ENCODE measurements at regions not wholly inside any gene's neighbourhood (a gene's known extent, or its start where the extent isn't known, plus 50 kb on each side); places are given as distances from the start of the nearest gene placed in this dataset.

GRCh38 chr1:82091729-82092128, 291.0 kb downstream of the ADGRL2 start:
- no peak for TF ChIP-seq POLR2A (IDR thresholded peaks at IDR 0.05; ENCODE audit: low read depth, low read length)
- no peak for TF ChIP-seq TAF1 (IDR thresholded peaks at IDR 0.05; ENCODE audit: borderline replicate concordance, low read depth, low read length)
